ENCODE measurements at regions not wholly inside any gene's neighbourhood (a gene's known extent, or its start where the extent isn't known, plus 50 kb on each side); places are given as distances from the start of the nearest gene placed in this dataset.

DNA sequence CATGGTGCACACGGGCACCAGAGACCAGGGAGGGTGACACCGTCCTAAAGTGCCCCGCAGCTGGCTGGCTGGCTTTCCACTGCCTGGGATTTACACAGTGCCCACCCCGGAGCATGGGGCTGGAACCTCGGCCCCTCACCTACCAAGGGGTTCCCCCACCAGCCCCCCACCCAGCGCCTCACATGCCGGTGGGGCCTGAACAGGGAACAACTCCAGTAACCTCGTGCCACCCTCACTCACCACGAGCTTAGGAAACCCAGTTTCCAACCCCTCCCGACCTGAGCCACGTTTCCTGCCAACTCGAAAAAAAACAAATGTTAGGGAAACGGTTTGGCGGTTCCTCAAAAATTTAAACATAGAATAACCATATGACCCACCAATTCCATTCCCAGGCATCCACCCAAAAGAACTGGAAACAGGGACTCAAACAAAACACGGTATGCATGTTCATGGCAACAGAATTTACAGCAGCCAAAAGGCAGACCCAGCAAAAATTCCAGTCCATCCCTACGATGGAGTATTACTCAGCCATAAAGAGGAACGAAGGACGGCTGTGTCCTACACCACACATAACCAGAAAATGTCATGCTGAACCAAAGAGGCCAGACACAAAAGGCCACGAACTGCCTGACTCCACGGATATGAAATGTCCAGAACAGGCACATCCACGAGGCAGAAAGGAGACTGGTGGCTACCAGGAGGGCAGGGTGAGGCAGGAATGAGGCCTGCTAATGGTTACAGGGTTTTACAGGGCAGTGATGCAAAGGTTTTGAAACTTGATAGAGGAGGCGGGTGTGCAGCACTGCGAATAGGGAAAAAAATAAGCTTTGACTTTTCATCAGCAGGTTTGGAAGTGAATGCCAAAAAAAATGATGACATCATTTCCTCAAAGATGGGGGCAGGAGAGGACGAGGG, 68.9 kb downstream of the NCOR2 start:
- H3K4me3 Mint-ChIP-seq, result no peak overlapping the region
- H3K9me3 Mint-ChIP-seq, result no peaks in the 10 kb centered on the region
- ATAC-seq, result no peak
- no peak for DNase-seq (ENCODE audit: low spot score)
- TF ChIP-seq ZBTB21 (CRISPR knock-in tag; IDR thresholded peaks at IDR 0.05; ENCODE audit: borderline replicate concordance), result no peak
- no peak for TF ChIP-seq FOXK1 (CRISPR knock-in tag; IDR thresholded peaks at IDR 0.05)
- TF ChIP-seq, protein P1, sequence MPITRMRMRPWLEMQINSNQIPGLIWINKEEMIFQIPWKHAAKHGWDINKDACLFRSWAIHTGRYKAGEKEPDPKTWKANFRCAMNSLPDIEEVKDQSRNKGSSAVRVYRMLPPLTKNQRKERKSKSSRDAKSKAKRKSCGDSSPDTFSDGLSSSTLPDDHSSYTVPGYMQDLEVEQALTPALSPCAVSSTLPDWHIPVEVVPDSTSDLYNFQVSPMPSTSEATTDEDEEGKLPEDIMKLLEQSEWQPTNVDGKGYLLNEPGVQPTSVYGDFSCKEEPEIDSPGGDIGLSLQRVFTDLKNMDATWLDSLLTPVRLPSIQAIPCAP (CRISPR knock-in tag; IDR thresholded peaks at IDR 0.05), result no peak
- no peak for TF ChIP-seq JUN (CRISPR knock-in tag; IDR thresholded peaks at IDR 0.05)
- TF ChIP-seq ZNF232 (CRISPR knock-in tag; IDR thresholded peaks at IDR 0.05), result no peak
- no peak for TF ChIP-seq ZNF121 (CRISPR knock-in tag; IDR thresholded peaks at IDR 0.05)
- no peak for TF ChIP-seq NFE2L1 (CRISPR knock-in tag; IDR thresholded peaks at IDR 0.05)
- no peak for TF ChIP-seq MXD4 (CRISPR knock-in tag; IDR thresholded peaks at IDR 0.05; ENCODE audit: borderline replicate concordance)
- TF ChIP-seq, protein P2, sequence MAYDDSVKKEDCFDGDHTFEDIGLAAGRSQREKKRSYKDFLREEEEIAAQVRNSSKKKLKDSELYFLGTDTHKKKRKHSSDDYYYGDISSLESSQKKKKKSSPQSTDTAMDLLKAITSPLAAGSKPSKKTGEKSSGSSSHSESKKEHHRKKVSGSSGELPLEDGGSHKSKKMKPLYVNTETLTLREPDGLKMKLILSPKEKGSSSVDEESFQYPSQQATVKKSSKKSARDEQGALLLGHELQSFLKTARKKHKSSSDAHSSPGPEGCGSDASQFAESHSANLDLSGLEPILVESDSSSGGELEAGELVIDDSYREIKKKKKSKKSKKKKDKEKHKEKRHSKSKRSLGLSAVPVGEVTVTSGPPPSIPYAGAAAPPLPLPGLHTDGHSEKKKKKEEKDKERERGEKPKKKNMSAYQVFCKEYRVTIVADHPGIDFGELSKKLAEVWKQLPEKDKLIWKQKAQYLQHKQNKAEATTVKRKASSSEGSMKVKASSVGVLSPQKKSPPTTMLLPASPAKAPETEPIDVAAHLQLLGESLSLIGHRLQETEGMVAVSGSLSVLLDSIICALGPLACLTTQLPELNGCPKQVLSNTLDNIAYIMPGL (CRISPR knock-in tag; IDR thresholded peaks at IDR 0.05), result no peak
- TF ChIP-seq GRHL2 (CRISPR knock-in tag; IDR thresholded peaks at IDR 0.05; ENCODE audit: insufficient replicate concordance, severe bottlenecking), result no peak
- no peak for TF ChIP-seq CREM (CRISPR knock-in tag; IDR thresholded peaks at IDR 0.05)
- peak overlapping the region; percentile 76 for H3K27ac Mint-ChIP-seq
- CTCF ChIA-PET, result interaction anchor here (0.5 to 4.0 kb wide), 4 partner anchors 11 to 230 kb away, joined by 3 to 12 read pairs (median 4); no protein-coding TSS in a partner anchor
- peaks cover 7% of the 10 kb centered on the region; the same call in 1 of the 2 replicates for H3K36me3 Mint-ChIP-seq
- no peaks in the 10 kb centered on the region for H3K27me3 Mint-ChIP-seq (ENCODE audit: low read depth)
- peaks cover 61% of the 10 kb centered on the region for H3K4me1 Mint-ChIP-seq
- POLR2A ChIA-PET, result no interaction called here

DNA sequence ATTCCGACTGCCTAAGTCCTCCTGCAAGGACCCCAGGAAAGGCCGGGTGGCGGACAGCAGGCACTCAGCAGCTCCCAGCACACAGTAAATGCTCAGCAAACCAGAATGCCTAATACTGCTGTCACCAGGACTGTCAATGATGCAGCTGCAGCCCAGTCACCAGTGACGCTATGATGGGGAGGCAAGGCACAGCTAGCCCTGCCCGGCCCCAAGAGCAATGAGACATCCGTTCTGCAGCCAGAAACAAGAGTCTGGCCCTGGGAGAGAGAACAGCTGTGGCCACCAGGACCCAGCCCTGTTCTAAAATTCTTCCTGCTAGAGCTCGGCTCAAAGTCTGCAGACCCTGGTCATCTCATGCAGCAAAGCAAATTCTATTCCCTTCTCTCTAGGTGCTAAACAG, 69.8 kb downstream of the NCOR2 start:
- CTCF ChIA-PET, result interaction anchor here (0.5 kb wide), 1 partner anchor 231 kb away, joined by 3 read pairs; no protein-coding TSS in a partner anchor
- TF ChIP-seq HMGA2 (CRISPR knock-in tag; IDR thresholded peaks at IDR 0.05) (no peak), TEAD4 (CRISPR knock-in tag; IDR thresholded peaks at IDR 0.05) (no peak), RELA (CRISPR knock-in tag; IDR thresholded peaks at IDR 0.05; ENCODE audit: borderline replicate concordance) (no peak)
- TF ChIP-seq, protein P3, sequence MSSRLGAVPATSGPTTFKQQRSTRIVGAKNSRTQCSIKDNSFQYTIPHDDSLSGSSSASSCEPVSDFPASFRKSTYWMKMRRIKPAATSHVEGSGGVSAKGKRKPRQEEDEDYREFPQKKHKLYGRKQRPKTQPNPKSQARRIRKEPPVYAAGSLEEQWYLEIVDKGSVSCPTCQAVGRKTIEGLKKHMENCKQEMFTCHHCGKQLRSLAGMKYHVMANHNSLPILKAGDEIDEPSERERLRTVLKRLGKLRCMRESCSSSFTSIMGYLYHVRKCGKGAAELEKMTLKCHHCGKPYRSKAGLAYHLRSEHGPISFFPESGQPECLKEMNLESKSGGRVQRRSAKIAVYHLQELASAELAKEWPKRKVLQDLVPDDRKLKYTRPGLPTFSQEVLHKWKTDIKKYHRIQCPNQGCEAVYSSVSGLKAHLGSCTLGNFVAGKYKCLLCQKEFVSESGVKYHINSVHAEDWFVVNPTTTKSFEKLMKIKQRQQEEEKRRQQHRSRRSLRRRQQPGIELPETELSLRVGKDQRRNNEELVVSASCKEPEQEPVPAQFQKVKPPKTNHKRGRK (CRISPR knock-in tag; IDR thresholded peaks at IDR 0.05; ENCODE audit: borderline replicate concordance), result no peak
- POLR2A ChIA-PET, result no interaction called here
- ATAC-seq (no peak), DNase-seq (ENCODE audit: low spot score) (no peak)
- peaks cover 54% of the 10 kb centered on the region for H3K4me1 Mint-ChIP-seq
- H3K9me3 Mint-ChIP-seq, result no peaks in the 10 kb centered on the region
- H3K27ac Mint-ChIP-seq, result peak overlapping the region; percentile 76
- peaks cover 7% of the 10 kb centered on the region; the same call in 1 of the 2 replicates for H3K36me3 Mint-ChIP-seq
- no peaks in the 10 kb centered on the region for H3K27me3 Mint-ChIP-seq (ENCODE audit: low read depth)
- H3K4me3 Mint-ChIP-seq, result no peak overlapping the region

DNA sequence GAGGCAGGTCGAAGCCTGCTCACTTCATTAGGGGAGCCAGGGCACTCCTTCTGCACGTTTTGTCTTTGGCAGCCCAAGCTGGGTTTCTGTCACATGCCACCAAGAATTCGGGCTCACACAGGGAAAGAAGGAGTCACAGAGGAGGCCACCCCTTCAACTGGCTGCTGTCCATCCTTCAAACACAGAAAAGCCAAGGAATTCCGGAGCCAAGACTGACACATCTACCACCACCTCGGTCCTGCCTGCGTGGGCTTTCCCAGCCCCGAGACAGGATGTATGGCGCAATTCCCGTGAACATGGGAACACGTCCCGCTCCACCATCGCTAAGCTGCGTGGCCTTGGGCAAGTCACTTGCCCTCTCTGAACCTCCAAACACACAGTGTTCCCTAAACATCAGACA, 70.4 kb downstream of the NCOR2 start:
- DNase-seq (ENCODE audit: low spot score), result no peak
- POLR2A ChIA-PET, result no interaction called here
- CTCF ChIA-PET, result no interaction called here
- Mint-ChIP-seq H3K27ac (peak overlapping the region; percentile 76; the same call in 1 of the 2 replicates), H3K4me1 (peaks cover 48% of the 10 kb centered on the region), H3K36me3 (peaks cover 7% of the 10 kb centered on the region; the same call in 1 of the 2 replicates), H3K4me3 (no peak overlapping the region), H3K9me3 (no peaks in the 10 kb centered on the region), H3K27me3 (ENCODE audit: low read depth) (no peaks in the 10 kb centered on the region)
- no peak for ATAC-seq
- TF ChIP-seq, protein P4, sequence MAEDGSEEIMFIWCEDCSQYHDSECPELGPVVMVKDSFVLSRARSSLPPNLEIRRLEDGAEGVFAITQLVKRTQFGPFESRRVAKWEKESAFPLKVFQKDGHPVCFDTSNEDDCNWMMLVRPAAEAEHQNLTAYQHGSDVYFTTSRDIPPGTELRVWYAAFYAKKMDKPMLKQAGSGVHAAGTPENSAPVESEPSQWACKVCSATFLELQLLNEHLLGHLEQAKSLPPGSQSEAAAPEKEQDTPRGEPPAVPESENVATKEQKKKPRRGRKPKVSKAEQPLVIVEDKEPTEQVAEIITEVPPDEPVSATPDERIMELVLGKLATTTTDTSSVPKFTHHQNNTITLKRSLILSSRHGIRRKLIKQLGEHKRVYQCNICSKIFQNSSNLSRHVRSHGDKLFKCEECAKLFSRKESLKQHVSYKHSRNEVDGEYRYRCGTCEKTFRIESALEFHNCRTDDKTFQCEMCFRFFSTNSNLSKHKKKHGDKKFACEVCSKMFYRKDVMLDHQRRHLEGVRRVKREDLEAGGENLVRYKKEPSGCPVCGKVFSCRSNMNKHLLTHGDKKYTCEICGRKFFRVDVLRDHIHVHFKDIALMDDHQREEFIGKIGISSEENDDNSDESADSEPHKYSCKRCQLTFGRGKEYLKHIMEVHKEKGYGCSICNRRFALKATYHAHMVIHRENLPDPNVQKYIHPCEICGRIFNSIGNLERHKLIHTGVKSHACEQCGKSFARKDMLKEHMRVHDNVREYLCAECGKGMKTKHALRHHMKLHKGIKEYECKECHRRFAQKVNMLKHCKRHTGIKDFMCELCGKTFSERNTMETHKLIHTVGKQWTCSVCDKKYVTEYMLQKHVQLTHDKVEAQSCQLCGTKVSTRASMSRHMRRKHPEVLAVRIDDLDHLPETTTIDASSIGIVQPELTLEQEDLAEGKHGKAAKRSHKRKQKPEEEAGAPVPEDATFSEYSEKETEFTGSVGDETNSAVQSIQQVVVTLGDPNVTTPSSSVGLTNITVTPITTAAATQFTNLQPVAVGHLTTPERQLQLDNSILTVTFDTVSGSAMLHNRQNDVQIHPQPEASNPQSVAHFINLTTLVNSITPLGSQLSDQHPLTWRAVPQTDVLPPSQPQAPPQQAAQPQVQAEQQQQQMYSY (CRISPR knock-in tag; IDR thresholded peaks at IDR 0.05), result no peak
- TF ChIP-seq RELA (CRISPR knock-in tag; IDR thresholded peaks at IDR 0.05; ENCODE audit: borderline replicate concordance) (no peak), ZNF232 (CRISPR knock-in tag; IDR thresholded peaks at IDR 0.05) (no peak), ZNF219 (CRISPR knock-in tag; IDR thresholded peaks at IDR 0.05; ENCODE audit: borderline replicate concordance) (no peak), ZNF263 (CRISPR knock-in tag; IDR thresholded peaks at IDR 0.05; ENCODE audit: low read depth) (no peak)
- TF ChIP-seq, protein P5, sequence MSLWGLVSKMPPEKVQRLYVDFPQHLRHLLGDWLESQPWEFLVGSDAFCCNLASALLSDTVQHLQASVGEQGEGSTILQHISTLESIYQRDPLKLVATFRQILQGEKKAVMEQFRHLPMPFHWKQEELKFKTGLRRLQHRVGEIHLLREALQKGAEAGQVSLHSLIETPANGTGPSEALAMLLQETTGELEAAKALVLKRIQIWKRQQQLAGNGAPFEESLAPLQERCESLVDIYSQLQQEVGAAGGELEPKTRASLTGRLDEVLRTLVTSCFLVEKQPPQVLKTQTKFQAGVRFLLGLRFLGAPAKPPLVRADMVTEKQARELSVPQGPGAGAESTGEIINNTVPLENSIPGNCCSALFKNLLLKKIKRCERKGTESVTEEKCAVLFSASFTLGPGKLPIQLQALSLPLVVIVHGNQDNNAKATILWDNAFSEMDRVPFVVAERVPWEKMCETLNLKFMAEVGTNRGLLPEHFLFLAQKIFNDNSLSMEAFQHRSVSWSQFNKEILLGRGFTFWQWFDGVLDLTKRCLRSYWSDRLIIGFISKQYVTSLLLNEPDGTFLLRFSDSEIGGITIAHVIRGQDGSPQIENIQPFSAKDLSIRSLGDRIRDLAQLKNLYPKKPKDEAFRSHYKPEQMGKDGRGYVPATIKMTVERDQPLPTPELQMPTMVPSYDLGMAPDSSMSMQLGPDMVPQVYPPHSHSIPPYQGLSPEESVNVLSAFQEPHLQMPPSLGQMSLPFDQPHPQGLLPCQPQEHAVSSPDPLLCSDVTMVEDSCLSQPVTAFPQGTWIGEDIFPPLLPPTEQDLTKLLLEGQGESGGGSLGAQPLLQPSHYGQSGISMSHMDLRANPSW (CRISPR knock-in tag; conservative IDR thresholded peaks at IDR 0.05; ENCODE audit: low read depth), result no peak
- TF ChIP-seq, protein P6, sequence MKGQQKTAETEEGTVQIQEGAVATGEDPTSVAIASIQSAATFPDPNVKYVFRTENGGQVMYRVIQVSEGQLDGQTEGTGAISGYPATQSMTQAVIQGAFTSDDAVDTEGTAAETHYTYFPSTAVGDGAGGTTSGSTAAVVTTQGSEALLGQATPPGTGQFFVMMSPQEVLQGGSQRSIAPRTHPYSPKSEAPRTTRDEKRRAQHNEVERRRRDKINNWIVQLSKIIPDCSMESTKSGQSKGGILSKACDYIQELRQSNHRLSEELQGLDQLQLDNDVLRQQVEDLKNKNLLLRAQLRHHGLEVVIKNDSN (CRISPR knock-in tag; IDR thresholded peaks at IDR 0.05), result no peak

All from WTC11 (cell line).